NCI-H1105 (cell line): ENCODE measurements at regions not wholly inside any gene's neighbourhood (a gene's known extent, or its start where the extent isn't known, plus 50 kb on each side); places are given as distances from the start of the nearest gene placed in this dataset.
"Not testable (repeated sequence)": the region's sequence is repeated elsewhere in the genome, so short reads cannot be mapped to it uniquely, and the experiment has no call there.

Experiments used
- DNase-seq: peaks from one replicate; lab custom pipeline; 2025; lab: John Stamatoyannopoulos, UW

- no peak for DNase-seq
Observed at GRCh38 chr10:8691498-8692017, 637.1 kb downstream of the GATA3 start.

DNA sequence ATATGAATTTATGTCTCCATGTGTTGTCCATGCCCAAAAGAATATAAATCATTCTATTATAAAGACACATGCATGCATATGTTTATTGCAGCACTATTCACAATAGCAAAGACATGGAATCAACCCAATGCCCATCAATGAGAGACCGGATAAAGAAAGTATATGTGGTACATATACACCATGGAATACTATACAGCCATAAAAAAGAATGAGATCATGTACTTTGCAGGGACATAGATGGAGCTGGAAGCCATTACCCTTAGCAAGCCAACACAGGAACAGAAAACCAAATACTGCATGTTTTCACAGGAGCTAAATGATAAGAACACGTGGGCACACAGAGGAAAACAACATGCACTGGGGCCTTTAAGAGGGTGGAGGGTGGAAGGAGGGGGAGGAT lies 639.1 kb downstream of the GATA3 start:
- DNase-seq: not testable (repeated sequence)

DNA sequence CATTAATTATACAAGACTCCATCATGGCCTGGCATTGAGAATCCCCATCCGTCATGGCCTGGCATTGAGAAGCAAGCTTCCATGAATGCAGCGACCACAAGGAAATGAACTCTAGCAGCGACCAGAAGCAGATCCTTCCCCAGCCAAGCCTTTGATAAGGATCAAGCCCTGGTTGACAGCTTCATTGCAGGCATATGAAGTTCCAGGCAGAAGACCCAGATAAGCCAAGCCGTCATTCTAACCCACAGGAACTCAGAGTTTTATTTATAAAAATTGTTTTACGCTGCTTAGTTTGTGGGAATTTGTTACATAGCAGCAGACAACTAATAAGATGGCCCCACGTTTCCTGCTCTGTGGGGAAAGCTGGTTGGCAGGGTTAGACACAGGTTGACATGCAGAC lies 642.3 kb downstream of the GATA3 start:
- DNase-seq: no peak

GRCh38 chr10:8700689-8701088 lies 646.2 kb downstream of the GATA3 start:
- no peak for DNase-seq

GRCh38 chr10:8702181-8702580 lies 647.7 kb downstream of the GATA3 start:
- no peak for DNase-seq

- DNase-seq: no peak
Observed at GRCh38 chr10:8705415-8705814, 650.9 kb downstream of the GATA3 start.

- no peak for DNase-seq
Observed at GRCh38 chr10:8712656-8713055, 658.2 kb downstream of the GATA3 start.

DNA sequence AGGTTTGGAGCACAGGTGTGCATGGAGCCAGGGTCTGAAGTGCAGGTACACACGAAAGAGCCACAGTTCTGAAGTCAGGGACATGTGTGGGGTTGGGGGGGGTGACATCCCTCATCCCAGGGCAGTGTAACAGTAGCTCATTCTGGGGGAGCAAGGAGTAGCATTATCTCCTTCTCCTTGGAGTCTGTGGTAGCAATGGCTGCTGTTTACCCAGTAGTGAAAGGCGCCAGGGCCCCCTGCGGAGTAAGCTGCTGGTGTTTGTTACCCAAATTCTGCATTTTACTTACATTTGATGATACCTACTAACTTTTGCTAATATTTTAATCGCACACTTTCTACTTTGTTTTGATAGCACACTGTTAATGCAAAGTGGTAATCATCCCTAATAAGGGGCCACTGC lies 665.5 kb downstream of the GATA3 start:
- no peak for DNase-seq

DNA sequence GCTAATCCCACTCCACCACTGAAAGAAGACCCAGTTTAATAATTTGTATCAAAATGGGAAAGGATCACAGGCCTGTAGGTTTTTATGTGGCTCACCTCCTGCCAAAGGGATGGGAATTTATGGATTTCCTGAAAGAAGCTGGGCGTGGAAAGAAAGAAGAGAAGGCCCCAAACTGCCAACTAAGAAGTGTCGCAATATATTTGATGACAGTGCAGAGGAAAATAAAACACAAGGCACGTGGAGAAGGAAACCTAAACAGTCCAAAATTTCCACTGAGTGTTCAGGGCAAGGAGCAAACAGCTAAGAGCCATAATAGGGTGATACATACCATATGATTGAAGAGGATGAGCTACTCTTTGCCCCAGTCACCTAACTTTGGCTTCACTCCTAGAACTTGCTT lies 667.2 kb downstream of the GATA3 start:
- DNase-seq: no peak

GRCh38 chr10:8722835-8723234 lies 668.3 kb downstream of the GATA3 start:
- DNase-seq: no peak

GRCh38 chr10:8725343-8725742 lies 670.9 kb downstream of the GATA3 start:
- no peak for DNase-seq

- no peak for DNase-seq
Observed at GRCh38 chr10:8726084-8726778, 671.7 kb downstream of the GATA3 start.

- DNase-seq: no peak
Observed at GRCh38 chr10:8726779-8727084, 672.2 kb downstream of the GATA3 start.

GRCh38 chr10:8731121-8732095 lies 676.9 kb downstream of the GATA3 start:
- DNase-seq: no peak

DNA sequence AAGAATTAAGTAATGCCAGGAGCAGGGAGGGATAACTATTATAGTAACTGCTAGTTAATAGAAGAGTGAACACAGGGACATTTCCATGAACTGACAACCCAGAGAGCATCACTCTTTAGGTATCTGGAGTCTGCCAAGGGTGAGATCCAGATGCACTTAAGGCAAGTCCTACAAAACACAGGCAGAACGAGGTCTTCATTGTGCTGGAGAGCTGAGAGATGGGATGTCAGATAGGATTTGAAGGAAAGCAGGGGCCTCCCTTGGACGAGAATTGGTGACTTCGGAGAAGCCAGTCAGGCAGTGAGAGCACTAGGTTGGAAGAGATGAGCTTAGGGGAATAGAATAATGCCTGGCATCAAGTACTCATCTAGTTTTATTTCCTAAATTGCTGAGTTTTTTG lies 684.5 kb downstream of the GATA3 start:
- no peak for DNase-seq

DNA sequence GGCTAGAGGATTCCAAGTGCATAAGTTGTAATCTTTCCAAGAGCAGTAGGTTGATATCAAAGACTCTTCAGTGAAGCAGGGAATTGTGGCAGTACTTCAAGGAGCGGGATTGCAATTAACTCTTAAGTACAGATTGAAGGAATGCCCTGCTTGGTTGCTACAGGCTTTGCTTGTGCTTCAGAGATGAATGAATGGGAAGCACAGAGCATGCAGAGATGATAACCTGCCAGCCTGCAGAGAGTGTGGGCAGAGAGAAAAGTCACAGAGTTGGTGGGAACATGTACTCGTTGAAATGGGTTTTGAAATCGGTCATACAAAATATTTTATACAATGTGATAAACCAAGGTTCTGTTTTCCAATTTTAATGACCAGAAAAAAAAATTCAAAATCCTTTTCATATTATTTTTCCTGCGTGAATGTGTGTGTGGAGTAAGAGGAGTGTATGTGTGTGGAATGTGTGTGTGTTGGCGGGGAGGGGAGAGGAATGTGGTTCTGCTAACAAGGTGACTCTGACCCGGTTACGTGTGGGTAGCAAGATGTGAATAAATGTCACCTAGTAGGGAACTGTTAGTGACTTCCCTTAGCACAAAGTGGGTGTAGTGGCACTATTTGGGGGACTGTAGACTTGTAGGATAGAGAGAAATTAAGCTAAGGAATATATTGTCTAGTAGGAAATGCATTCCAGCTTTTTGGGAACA lies 697.8 kb downstream of the GATA3 start:
- DNase-seq: no peak

- DNase-seq: no peak
Observed at GRCh38 chr10:8758029-8758428, 703.5 kb downstream of the GATA3 start.

DNA sequence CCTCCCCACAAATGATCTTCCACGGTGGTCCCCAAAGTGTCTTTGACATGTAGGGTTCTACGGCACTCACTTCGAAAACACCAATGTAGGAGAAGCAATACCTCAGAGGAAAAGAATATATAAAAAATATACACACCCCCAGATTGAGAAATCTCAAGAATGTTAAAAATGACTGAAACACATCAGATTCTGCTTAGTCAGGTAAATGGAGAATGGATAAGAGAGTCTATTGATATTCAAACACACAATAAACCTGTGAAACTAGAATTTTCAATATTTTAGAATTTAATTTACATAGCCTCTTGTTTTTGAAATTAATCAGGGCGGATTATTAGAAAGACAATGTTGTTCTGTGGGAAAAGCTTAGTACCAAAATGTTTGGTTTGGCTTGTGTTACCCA lies 712.4 kb downstream of the GATA3 start:
- no peak for DNase-seq

- DNase-seq: no peak
Observed at GRCh38 chr10:8767591-8767990, 713.1 kb downstream of the GATA3 start.

DNA sequence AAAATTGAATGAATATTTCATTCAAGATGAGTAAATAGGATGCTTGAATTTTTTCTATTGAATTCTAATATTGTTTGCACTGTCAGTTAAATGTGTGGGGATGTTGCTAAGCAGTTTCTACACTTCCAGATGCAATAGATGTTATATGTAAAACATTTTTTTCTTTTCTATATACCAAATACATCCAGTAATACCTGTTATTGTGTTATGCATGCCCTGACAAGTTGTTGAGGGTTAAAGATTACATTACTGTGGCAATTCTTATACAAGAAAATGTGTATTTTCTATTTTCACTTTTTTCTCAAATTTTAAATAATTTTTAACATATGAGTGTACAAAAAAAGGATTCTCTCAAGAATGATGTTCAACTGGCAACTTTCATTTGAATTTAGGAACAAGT lies 713.9 kb downstream of the GATA3 start:
- no peak for DNase-seq

DNA sequence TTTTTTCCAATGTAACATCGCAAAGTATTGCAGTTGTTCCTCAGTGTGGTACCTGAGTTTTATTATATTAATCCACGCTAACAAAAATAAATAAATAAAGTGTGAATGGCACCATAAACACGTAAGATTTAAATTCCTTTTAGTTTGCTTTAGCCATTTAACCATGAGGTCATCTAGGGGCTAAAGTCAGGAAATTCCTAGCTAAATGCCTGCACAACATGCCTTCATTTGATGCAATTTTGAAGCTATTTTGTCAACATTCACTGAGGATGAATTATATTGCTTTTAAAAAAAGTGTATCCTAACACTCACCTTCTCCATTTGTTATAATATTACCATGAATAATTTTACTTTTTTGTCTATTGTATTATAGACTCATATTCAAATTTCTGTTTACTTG lies 714.4 kb downstream of the GATA3 start:
- DNase-seq: no peak

DNA sequence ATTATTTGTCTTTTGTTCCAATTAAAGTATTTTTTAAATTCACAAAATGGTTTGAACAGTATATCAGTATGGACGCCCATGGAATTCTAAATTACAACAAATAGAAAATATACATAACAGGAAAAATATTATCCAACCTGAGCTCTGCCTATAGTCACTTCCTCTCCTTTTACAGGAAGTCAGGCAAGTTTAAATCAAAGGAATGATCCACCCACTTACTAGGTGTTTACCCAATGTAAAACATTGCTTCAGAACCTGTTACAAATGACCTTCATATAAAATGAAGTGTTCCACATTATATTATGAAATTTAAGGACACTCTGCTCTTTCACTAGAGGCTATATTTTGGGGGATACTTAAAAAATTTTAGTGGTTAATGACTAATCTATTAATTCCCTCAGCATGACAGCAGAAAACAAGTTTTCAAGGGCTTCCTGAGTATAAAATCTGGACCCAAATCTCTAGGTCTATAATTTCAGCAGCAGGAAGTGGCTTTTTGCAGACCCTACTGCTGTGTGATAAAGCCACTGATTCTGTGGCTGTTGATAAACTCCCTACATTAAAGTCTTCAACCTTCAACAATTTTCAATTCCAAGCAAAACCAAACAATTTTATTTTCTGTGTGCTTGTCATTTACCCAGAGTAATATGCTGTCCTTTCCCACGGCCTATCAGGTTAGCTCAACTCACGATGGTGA lies 722.6 kb downstream of the GATA3 start:
- no peak for DNase-seq
